ENCODE measurements at regions not wholly inside any gene's neighbourhood (a gene's known extent, or its start where the extent isn't known, plus 50 kb on each side); places are given as distances from the start of the nearest gene placed in this dataset.
A peak's percentile ranks its signal among the peaks of the same experiment; 100 is the strongest.
"Not testable (repeated sequence)": the region's sequence is repeated elsewhere in the genome, so short reads cannot be mapped to it uniquely, and the experiment has no call there.

DNA sequence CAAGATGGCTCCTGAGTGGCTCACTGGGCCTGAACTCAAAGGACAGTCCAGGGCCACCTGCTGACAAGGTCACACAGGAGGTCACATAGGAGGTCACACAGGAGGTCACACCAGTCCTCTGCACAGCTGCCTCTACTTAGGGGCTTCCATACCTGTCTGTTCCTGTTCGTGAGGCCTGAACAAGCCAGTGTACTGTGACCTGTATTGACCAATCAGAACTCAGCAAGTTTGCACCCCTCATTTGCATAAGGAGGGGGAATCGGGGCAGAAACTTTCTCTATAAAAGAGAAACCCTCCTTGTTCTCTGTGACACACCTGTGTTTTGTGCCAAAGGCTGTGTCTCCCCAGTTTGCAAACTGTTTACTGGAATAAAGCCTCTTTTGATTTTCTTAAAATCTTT, 478.9 kb downstream of the EIPR1 start:
- H3K4me3 ChIP-seq = no peak overlapping the region
- H3K27me3 ChIP-seq = no peaks in the 10 kb centered on the region
- intact Hi-C loops (cut with DNase I) = no loop called here
- TF ChIP-seq POLR2A (IDR thresholded peaks at IDR 0.05) = no peak
- TF ChIP-seq, protein P1, sequence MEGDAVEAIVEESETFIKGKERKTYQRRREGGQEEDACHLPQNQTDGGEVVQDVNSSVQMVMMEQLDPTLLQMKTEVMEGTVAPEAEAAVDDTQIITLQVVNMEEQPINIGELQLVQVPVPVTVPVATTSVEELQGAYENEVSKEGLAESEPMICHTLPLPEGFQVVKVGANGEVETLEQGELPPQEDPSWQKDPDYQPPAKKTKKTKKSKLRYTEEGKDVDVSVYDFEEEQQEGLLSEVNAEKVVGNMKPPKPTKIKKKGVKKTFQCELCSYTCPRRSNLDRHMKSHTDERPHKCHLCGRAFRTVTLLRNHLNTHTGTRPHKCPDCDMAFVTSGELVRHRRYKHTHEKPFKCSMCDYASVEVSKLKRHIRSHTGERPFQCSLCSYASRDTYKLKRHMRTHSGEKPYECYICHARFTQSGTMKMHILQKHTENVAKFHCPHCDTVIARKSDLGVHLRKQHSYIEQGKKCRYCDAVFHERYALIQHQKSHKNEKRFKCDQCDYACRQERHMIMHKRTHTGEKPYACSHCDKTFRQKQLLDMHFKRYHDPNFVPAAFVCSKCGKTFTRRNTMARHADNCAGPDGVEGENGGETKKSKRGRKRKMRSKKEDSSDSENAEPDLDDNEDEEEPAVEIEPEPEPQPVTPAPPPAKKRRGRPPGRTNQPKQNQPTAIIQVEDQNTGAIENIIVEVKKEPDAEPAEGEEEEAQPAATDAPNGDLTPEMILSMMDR (IDR thresholded peaks at IDR 0.05) = no peak
- 73 to 83% (median 78%) methylated on average over 2 of the region's 2 CpGs for WGBS, 4 donors
- peak in 1 of 7 donors; percentile 34 for DNase-seq
- H3K4me1 ChIP-seq (replicated peaks in 1 of 2) = no peaks in the 10 kb centered on the region
- H3K36me3 ChIP-seq (replicated peaks in 1 of 2) = no peaks in the 10 kb centered on the region
- H3K9me3 ChIP-seq (replicated peaks in 1 of 3) = no peaks in the 10 kb centered on the region
- H3K27ac ChIP-seq = no peak overlapping the region

DNA sequence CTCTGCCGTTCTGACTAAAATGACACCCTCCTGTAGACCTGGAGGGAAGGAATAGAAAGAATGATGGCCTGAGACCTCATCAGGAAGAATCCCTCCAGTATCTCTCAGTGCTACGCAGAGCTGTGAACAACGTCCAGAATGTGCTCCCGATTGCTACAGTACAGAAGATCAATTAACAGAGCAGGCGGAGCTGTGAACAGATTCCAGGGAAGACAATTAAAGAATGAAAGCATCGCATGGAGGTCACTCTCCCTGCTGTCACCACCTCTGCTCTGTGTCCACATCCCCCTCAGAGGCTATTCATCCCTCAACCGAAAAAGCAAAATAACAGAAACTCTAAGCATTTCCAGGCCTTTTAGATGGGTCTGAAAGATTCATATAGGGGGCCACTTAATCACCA, 481.0 kb downstream of the EIPR1 start:
- Histone ChIP-seq H3K4me1 (replicated peaks in 1 of 2) (no peaks in the 10 kb centered on the region), H3K27me3 (no peaks in the 10 kb centered on the region), H3K9me3 (replicated peaks in 1 of 3) (no peaks in the 10 kb centered on the region), H3K4me3 (no peak overlapping the region), H3K27ac (no peak overlapping the region), H3K36me3 (replicated peaks in 1 of 2) (no peaks in the 10 kb centered on the region)
- TF ChIP-seq POLR2A (IDR thresholded peaks at IDR 0.05) = no peak
- intact Hi-C loops (cut with DNase I) = no loop called here
- no peak for DNase-seq
- WGBS, 4 donors = 69 to 87% (median 81%) methylated on average over 7 of the region's 7 CpGs

DNA sequence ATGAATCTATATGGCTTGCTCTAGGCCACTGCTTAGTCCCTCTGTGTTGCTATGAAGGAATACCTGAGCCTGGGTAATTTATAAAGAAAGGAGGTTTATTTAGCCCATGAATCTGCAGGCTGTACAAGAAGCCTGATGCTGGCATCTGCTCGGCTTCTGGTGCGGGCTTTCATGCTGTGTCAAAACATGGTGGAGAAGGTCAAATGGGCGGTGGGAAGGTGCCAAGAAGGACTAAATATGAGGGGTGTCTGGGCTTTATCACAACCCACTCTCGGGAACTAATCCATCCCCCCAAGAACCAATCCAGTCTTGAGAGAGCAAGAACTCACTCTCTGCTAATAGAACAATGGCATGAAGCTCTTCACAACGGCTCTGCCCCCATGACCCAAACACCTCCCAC, 481.6 kb downstream of the EIPR1 start:
- H3K4me1 ChIP-seq (replicated peaks in 1 of 2) = no peaks in the 10 kb centered on the region
- no peak for TF ChIP-seq POLR2A (IDR thresholded peaks at IDR 0.05)
- TF ChIP-seq, protein P1 (IDR thresholded peaks at IDR 0.05) = no peak
- intact Hi-C loops (cut with DNase I) = no loop called here
- no peaks in the 10 kb centered on the region for H3K27me3 ChIP-seq
- 90 to 91% (median 90%) methylated on average over 5 of the region's 5 CpGs for WGBS, 4 donors
- H3K9me3 ChIP-seq (replicated peaks in 1 of 3) = no peaks in the 10 kb centered on the region
- H3K4me3 ChIP-seq = no peak overlapping the region
- H3K36me3 ChIP-seq (replicated peaks in 1 of 2) = no peaks in the 10 kb centered on the region
- H3K27ac ChIP-seq = no peak overlapping the region
- DNase-seq = no peak

DNA sequence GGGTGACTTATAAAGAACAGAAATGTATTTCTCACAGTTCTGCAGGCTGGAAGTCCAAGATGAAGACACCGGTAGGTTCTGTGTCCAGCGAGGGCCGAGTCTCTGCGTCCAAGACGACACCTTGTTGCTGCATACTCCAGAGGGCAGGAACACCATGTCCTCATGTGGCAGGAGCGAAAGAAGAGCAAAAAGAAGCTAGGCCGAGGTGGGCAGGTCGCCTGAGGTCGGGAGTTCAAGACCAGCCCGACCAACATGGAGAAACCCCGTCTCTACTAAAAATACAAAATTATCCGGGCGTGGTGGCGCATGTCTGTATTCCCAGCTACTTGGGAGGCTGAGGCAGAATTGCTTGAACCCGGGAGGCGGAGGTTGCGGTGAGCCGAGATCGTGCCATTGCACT, 483.6 kb downstream of the EIPR1 start:
- intact Hi-C loops (cut with DNase I) = not testable (repeated sequence)

DNA sequence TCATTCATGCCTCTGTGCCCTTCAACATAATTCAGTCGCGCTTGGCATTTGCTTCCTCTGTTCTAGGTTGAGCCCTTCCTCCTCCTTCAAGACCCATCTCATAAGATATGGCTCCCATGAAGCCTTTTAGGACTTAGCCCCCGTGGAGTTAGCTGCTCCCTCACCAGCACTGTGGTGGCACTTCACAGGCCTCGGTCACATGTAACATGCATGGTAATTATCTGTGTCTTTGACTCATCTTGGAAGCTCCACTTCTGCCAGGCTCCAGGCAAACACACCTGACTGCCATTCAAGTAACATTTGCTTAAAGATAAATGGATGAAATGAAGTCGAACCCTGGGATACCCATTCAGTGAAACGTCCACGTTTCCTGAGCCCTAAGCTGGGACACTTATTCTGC, 484.7 kb downstream of the EIPR1 start:
- 86 to 89% (median 86%) methylated on average over 7 of the region's 7 CpGs for WGBS, 4 donors
- intact Hi-C loops (cut with DNase I) = no loop called here
- H3K36me3 ChIP-seq (replicated peaks in 1 of 2) = no peaks in the 10 kb centered on the region
- TF ChIP-seq POLR2A (IDR thresholded peaks at IDR 0.05) = no peak
- TF ChIP-seq, protein P1 (IDR thresholded peaks at IDR 0.05) = no peak
- no peaks in the 10 kb centered on the region for H3K27me3 ChIP-seq
- no peak overlapping the region for H3K27ac ChIP-seq
- no peak for DNase-seq
- H3K4me3 ChIP-seq = no peak overlapping the region
- H3K4me1 ChIP-seq (replicated peaks in 1 of 2) = no peaks in the 10 kb centered on the region
- no peaks in the 10 kb centered on the region for H3K9me3 ChIP-seq (replicated peaks in 1 of 3)

More for the DNA sequence above, 483.6 kb downstream of the EIPR1 start:
- H3K9me3 ChIP-seq (replicated peaks in 1 of 3); H3K36me3 ChIP-seq (replicated peaks in 1 of 2); H3K27ac ChIP-seq; H3K4me3 ChIP-seq; DNase-seq; H3K4me1 ChIP-seq (replicated peaks in 1 of 2); H3K27me3 ChIP-seq: not testable (repeated sequence)
- 84 to 88% (median 87%) methylated on average over 19 of the region's 19 CpGs for WGBS, 4 donors
